Anterior cingulate cortex (tissue), 58 donors: ENCODE measurements at regions not wholly inside any gene's neighbourhood (a gene's known extent, or its start where the extent isn't known, plus 50 kb on each side); places are given as distances from the start of the nearest gene placed in this dataset.
A peak's percentile ranks its signal among the peaks of the same experiment; 100 is the strongest.

Experiments used
- DNase-seq, 58 donors: peaks; one replicate each; lab custom pipeline; 2025; lab: John Stamatoyannopoulos, UW

- DNase-seq: no peak
Observed at GRCh38 chr4:126686491-126686890, 946.3 kb upstream of the INTU start.

- no peak for DNase-seq
Observed at GRCh38 chr4:126687655-126688358, 945.0 kb upstream of the INTU start.

- DNase-seq: no peak
Observed at GRCh38 chr4:126691797-126692196, 941.0 kb upstream of the INTU start.

GRCh38 chr4:126697748-126698147, 935.0 kb upstream of the INTU start:
- DNase-seq: no peak

GRCh38 chr4:126698224-126698623, 934.5 kb upstream of the INTU start:
- DNase-seq: no peak

GRCh38 chr4:126701756-126702155, 931.0 kb upstream of the INTU start:
- DNase-seq: peak in 4 of 58 donors; percentile 0 to 1 (median 0)

- DNase-seq: no peak
Observed at GRCh38 chr4:126702747-126703146, 930.0 kb upstream of the INTU start.

GRCh38 chr4:126705266-126705665, 927.5 kb upstream of the INTU start:
- DNase-seq: no peak

GRCh38 chr4:126708716-126709115, 924.0 kb upstream of the INTU start:
- DNase-seq: no peak

GRCh38 chr4:126710935-126711334, 921.8 kb upstream of the INTU start:
- no peak for DNase-seq

- DNase-seq: no peak
Observed at GRCh38 chr4:126715067-126715466, 917.7 kb upstream of the INTU start.

- DNase-seq: no peak
Observed at GRCh38 chr4:126715681-126716080, 917.1 kb upstream of the INTU start.

GRCh38 chr4:126718136-126718535, 914.6 kb upstream of the INTU start:
- no peak for DNase-seq

GRCh38 chr4:126719852-126720251, 912.9 kb upstream of the INTU start:
- DNase-seq: no peak

- DNase-seq: no peak
Observed at GRCh38 chr4:126725906-126726305, 906.9 kb upstream of the INTU start.

GRCh38 chr4:126727461-126727860, 905.3 kb upstream of the INTU start:
- DNase-seq: no peak

- no peak for DNase-seq
Observed at GRCh38 chr4:126731062-126731461, 901.7 kb upstream of the INTU start.

- DNase-seq: no peak
Observed at GRCh38 chr4:126733301-126733700, 899.5 kb upstream of the INTU start.

GRCh38 chr4:126734465-126734864, 898.3 kb upstream of the INTU start:
- no peak for DNase-seq

- DNase-seq: no peak
Observed at GRCh38 chr4:126735294-126736132, 897.2 kb upstream of the INTU start.

- no peak for DNase-seq
Observed at GRCh38 chr4:126736133-126736518, 896.6 kb upstream of the INTU start.
